T-helper 2 cell treated with Interferon-gamma antibody and Interleukin-4, amounts not matched to agents 5 μg/mL and 100 μg/mL, for 36 hours (primary cell): ENCODE measurements at regions not wholly inside any gene's neighbourhood (a gene's known extent, or its start where the extent isn't known, plus 50 kb on each side); places are given as distances from the start of the nearest gene placed in this dataset.
"Not testable (repeated sequence)": the region's sequence is repeated elsewhere in the genome, so short reads cannot be mapped to it uniquely, and the experiment has no call there.

Source experiments
- DNase-seq: peaks from one replicate; pipeline ENCODE4 v3.0.0; 2021; ENCODE audit warnings: low spot score
- H3K27ac Mint-ChIP-seq: one replicate; pipeline ENCODE4 v1.8.0; 2021; ENCODE audit warnings: mild to moderate bottlenecking, mixed read lengths
- H3K27me3 Mint-ChIP-seq: one replicate; pipeline ENCODE4 v1.8.0; 2021; ENCODE audit warnings: low read depth, mixed read lengths
- H3K36me3 Mint-ChIP-seq: one replicate; pipeline ENCODE4 v1.8.0; 2021; ENCODE audit warnings: low read depth, mixed read lengths
- H3K4me1 Mint-ChIP-seq: one replicate; pipeline ENCODE4 v1.8.0; 2021; ENCODE audit warnings: low read depth, mixed read lengths
- H3K4me3 Mint-ChIP-seq: one replicate; pipeline ENCODE4 v1.8.0; 2022; ENCODE audit warnings: mild to moderate bottlenecking, moderate library complexity, mixed read lengths
- H3K9me3 Mint-ChIP-seq: one replicate; pipeline ENCODE4 v1.8.0; 2021; ENCODE audit warnings: mixed read lengths

DNA sequence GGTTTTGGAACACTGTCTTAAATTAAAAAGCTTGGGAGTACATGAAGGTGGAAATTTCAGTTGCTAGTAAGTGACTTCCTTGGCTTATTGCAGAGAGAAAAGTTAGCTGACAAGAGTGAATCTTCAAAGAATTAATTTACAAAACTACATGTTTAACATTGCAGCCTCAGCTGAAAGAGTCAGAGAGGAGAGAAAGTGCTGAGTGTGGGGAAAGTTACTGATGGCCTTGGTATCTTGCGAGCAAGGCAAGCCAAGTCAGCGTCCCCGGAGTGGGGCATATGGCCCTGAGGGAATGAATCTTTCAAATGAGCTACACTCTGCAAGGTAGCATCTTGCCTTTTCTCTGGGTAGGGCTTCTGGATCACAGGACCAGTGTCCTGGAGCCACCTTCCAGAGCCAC, 131.3 kb downstream of the LPIN1 start:
- Mint-ChIP-seq H3K27me3 (peaks cover 10% of the 10 kb centered on the region), H3K27ac (no peak overlapping the region), H3K4me3 (no peak overlapping the region), H3K9me3 (no peaks in the 10 kb centered on the region), H3K4me1 (no peaks in the 10 kb centered on the region), H3K36me3 (no peaks in the 10 kb centered on the region)
- DNase-seq = no peak

DNA sequence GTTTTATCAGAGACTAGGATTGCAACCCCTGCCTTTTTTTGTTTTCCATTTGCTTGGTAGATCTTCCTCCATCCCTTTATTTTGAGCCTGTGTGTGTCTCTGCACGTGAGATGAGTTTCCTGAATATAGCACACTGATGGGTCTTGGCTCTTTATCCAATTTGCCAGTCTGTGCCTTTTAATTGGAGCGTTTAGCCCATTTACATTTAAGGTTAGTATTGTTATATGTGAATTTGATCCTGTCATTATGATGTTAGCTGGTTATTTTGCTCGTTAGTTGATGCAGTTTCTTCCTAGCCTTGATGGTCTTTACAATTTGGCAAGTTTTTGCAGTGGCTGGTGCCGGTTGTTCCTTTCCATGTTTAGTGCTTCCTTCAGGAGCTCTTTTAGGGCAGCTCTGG, 138.8 kb downstream of the LPIN1 start:
- H3K9me3 Mint-ChIP-seq, H3K4me1 Mint-ChIP-seq, H3K36me3 Mint-ChIP-seq, H3K4me3 Mint-ChIP-seq, DNase-seq, H3K27ac Mint-ChIP-seq, H3K27me3 Mint-ChIP-seq: not testable (repeated sequence)

DNA sequence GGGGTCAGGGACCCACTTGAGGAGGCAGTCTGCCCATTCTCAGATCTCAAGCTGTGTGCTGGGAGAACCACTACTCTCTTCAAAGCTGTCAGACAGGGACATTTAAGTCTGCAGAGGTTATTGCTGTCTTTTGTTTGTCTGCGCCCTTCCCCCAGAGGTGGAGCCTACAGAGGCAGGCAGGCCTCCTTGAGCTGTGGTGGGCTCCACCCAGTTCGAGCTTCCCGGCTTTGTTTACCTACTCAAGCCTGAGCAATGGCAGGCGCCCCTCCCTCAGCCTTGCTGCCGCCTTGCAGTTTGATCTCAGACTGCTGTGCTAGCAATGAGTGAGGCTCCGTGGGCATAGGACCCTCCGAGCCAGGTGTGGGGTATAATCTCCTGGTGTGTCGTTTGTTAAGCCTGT, 140.5 kb downstream of the LPIN1 start:
- not testable (repeated sequence) for H3K27ac Mint-ChIP-seq, H3K4me1 Mint-ChIP-seq, DNase-seq, H3K36me3 Mint-ChIP-seq, H3K4me3 Mint-ChIP-seq, H3K9me3 Mint-ChIP-seq, H3K27me3 Mint-ChIP-seq

DNA sequence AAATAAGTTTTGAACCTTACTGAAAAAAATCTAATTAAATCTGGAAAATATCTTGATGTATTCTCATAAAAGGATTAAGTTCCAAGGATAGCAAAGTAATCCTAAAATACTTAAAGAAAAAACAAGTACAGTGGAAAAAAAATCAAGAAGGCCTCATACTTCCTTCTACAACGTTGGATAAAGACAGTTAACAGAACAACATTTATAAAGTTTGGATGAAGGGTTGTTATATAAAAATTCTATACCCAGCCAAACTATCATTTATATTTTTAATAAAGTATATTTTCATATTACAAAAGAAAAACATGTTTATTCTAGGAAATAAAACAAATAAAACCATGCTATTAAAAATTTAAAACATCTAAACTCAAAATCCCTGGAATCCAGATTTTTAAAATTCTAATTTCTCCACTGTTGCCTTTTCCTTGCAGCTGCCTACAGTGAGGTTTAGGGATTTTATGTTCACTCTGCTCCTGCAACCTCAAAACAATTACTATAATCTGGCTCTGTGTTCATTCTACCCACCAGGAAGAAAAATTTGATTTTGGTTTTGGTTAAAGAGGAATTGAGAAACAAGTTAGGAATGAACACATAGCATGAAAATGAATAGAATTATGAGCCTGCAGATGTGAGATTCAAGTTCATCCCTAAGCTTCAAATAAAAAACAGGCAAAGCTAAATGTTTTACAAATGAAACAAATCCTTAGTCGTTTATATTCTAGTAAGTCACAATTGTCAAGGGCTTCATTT, 142.8 kb downstream of the LPIN1 start:
- Mint-ChIP-seq H3K27me3 (no peaks in the 10 kb centered on the region), H3K4me1 (no peaks in the 10 kb centered on the region), H3K4me3 (no peak overlapping the region), H3K27ac (no peak overlapping the region), H3K9me3 (peaks cover 9% of the 10 kb centered on the region), H3K36me3 (peaks cover 1% of the 10 kb centered on the region)
- no peak for DNase-seq

DNA sequence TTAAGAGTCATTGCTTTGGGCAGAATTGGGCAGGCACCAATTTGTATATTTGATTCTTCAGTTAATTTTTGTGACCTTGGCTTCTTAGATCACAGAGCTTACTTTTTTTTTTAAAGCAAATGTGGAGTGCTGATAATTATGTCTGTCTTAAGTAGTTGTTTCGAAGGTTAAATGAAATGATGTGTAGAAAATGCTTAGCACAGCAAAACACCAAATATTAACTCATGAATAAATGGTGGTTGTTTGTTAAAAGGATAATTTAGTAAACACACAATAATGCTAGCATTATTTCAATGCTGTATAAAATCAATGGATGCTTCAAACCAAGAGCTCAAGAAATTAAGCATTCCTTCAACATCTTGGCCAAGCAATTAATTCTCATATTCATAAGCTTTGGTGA, 143.4 kb downstream of the LPIN1 start:
- Mint-ChIP-seq H3K36me3 (peaks cover 1% of the 10 kb centered on the region), H3K4me1 (no peaks in the 10 kb centered on the region), H3K4me3 (no peak overlapping the region), H3K27me3 (no peaks in the 10 kb centered on the region), H3K27ac (no peak overlapping the region), H3K9me3 (peaks cover 14% of the 10 kb centered on the region)
- DNase-seq = no peak

DNA sequence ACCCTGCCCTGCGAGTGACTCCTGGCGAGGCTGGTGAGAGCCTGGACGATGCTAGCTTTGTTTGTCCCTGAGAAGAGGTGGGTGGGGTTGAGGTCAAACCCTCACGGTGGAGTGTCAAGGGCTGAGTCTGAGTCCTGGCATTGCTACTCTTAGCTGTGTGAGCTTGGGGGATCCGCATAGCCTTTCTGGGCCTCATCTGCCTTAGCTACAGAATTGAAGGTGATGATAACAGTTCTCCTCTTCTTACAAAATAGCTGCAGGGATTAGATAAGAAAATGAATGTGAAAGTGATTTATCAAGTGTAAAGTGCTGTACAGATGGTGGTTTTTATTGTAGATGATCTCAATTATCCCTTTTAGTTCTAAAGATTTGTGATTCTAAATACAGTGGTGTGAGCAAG, 144.6 kb downstream of the LPIN1 start:
- H3K27me3 Mint-ChIP-seq = no peaks in the 10 kb centered on the region
- H3K4me1 Mint-ChIP-seq = no peaks in the 10 kb centered on the region
- DNase-seq = no peak
- H3K27ac Mint-ChIP-seq = no peak overlapping the region
- no peak overlapping the region for H3K4me3 Mint-ChIP-seq
- H3K9me3 Mint-ChIP-seq = peaks cover 17% of the 10 kb centered on the region
- peaks cover 1% of the 10 kb centered on the region for H3K36me3 Mint-ChIP-seq

DNA sequence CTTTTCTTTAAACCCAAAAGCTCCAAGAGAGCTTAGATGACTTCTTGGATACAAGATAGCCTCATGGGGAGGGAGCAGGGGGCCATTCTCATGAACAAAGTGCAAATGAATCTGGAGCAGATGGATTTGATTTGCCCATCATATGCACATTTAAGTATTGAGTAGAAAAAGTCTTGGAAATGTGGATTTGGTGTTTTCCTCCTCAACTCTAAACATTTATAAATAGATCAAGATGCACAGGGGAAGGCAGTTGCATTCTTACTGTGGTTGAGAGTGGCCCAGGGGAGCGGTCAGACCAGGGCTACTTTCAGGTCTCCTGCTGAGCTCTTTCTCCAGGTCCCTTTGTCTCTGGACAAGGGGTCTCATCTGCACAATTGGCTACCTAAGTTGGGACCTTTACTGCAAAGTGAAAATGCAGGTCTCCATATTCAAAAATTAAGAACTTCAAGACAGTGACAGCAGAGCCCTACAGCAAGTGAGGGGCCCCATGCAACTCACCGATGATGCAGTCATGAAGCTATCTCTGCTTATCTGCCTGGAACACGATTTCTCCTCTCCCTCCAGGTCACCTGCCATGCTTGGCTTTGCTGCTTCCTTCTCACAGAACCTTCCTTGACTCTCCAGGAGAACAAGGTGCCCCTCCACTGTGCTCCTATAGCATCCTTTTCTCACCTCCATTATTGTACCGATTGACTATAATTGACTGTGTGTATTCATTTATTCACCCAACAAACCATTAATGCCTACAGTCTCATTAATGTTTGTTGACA, 145.4 kb downstream of the LPIN1 start:
- H3K9me3 Mint-ChIP-seq = peaks cover 17% of the 10 kb centered on the region
- H3K4me1 Mint-ChIP-seq = no peaks in the 10 kb centered on the region
- H3K36me3 Mint-ChIP-seq = peaks cover 1% of the 10 kb centered on the region

DNA sequence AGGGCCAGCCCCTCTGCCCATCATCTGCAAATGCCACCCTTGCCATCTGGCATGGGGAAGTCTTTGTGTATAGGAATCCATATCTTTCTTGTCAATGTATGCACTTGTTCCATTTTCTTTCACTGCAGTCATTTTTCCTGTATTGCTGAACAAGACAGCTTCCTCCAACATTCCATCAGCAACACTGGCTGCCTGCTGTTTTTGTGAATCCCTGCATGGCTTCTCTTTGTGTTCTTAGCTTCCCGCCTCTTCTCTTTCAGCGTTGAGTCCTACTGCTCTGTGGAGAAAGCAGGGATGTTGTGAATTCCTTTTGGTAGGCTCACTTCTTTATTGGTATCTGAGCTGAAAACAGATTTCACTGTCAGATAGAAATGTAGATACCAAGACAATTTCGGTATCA, 150.0 kb downstream of the LPIN1 start:
- no peak overlapping the region for H3K4me3 Mint-ChIP-seq
- no peaks in the 10 kb centered on the region for H3K27me3 Mint-ChIP-seq
- DNase-seq = no peak
- H3K9me3 Mint-ChIP-seq = peaks cover 8% of the 10 kb centered on the region
- no peaks in the 10 kb centered on the region for H3K4me1 Mint-ChIP-seq
- no peak overlapping the region for H3K27ac Mint-ChIP-seq
- no peaks in the 10 kb centered on the region for H3K36me3 Mint-ChIP-seq

More for the DNA sequence above, 145.4 kb downstream of the LPIN1 start:
- Mint-ChIP-seq H3K4me3 (no peak overlapping the region), H3K27me3 (no peaks in the 10 kb centered on the region), H3K27ac (no peak overlapping the region)
- DNase-seq = no peak

DNA sequence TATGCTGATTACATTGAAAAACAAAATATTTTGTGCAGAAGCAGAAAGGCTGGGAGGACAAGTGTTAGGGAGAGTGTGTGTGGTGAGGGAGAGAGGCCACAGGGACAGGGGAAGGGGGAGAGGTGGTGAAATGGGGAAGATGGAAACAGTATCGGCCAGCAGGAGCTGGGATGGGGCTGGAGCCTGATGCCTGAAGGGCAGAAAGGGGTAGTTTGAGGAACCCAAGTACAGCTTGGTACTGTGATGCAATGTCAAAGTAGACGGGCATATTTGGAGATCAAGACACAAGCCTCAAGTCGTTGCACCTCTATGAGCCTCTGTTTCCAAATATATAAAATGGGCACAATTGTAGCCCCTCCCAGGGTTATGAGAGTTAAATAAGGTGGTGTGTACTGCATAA, 152.1 kb downstream of the LPIN1 start:
- no peaks in the 10 kb centered on the region for H3K36me3 Mint-ChIP-seq
- no peak overlapping the region for H3K27ac Mint-ChIP-seq
- no peak overlapping the region for H3K4me3 Mint-ChIP-seq
- DNase-seq = no peak
- no peaks in the 10 kb centered on the region for H3K4me1 Mint-ChIP-seq
- H3K27me3 Mint-ChIP-seq = no peaks in the 10 kb centered on the region
- H3K9me3 Mint-ChIP-seq = peaks cover 8% of the 10 kb centered on the region

DNA sequence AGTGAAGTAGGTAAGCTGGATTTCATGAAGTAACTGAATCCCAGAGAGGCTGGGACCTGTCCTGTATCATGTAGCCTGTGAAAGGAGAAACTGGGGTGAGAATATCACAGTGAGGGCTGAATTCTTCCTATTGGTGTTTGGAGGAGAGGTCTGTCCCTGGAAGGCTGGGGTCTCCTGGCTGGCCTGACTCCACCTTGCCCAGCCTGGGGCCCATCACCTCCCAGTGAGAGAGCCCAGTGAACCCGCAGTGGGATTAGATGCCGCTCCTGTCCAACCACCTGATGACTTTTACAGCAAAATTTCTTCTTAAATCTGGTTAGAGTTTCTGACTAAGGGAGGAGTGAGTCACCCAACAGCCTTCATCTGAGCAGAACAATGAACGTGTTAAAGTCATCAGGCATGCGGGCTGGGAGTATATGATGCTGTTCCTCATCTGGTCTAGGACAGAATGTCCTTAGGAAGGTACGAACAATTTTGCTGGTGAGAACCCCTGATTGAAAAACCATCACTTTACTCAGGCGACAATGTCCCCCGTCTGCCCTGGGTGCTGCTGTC, 152.9 kb downstream of the LPIN1 start:
- Mint-ChIP-seq H3K27ac (no peak overlapping the region), H3K36me3 (no peaks in the 10 kb centered on the region), H3K9me3 (peaks cover 8% of the 10 kb centered on the region), H3K4me3 (no peak overlapping the region), H3K27me3 (no peaks in the 10 kb centered on the region), H3K4me1 (no peaks in the 10 kb centered on the region)
- no peak for DNase-seq

DNA sequence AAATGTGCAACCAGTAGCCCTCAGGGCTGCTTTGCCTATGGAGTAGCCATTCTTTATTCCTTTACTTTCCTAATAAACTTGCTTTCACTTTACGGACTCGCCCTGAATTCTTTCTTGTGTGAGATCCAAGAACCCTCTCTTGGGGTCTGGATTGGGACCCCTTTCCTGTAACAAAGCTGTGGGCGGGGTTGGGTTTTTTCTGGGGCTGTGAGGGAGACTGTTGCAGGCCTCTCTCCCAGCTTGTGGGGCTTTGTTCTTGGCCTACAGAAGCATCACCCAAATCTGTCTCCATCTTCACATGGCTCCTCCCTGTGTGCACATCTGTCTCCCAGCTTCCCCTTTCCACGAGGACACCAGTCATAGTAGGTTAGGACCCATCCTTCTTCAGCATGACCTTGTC, 154.5 kb downstream of the LPIN1 start:
- H3K4me1 Mint-ChIP-seq = not testable (repeated sequence)

DNA sequence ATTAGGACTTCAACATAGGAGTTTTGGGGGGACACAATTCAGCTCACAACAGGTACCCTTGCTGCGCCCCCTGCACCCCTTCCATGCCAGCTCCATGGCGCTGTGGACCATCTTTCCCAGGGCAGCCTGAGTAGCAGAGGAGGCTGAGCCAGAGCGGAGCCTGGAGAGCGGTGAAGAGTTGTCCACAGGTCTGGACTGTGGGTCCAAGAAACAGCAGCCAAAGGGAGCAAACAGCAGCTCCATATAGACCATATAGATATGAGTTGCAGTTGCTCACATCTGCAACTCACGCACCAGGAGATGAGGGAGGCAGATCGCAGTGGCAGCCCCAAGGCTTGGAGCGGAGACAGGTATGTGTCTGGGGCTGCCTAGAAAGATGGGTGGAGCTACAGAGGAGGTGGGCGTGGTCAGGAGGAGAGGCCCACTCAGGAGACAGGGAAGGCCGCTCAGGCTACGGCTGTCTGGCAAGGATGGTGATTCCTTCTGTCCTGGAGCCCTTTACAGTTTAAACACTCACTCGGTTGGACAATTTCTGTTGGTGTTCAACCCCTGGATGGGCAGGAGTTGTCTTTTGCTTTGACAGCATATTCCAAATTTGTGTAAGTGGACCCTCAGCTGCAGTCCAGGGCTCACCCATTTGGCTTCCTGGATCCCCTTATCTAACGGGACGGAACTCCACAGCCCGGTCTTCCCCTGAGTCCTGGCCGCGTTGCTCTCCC, 155.1 kb downstream of the LPIN1 start:
- H3K27me3 Mint-ChIP-seq = no peaks in the 10 kb centered on the region
- no peaks in the 10 kb centered on the region for H3K36me3 Mint-ChIP-seq
- no peak overlapping the region for H3K27ac Mint-ChIP-seq
- no peaks in the 10 kb centered on the region for H3K9me3 Mint-ChIP-seq
- H3K4me3 Mint-ChIP-seq = no peak overlapping the region
- no peak for DNase-seq
- H3K4me1 Mint-ChIP-seq = no peaks in the 10 kb centered on the region

More for the DNA sequence above, 154.5 kb downstream of the LPIN1 start:
- DNase-seq, H3K36me3 Mint-ChIP-seq, H3K27me3 Mint-ChIP-seq, H3K27ac Mint-ChIP-seq, H3K9me3 Mint-ChIP-seq, H3K4me3 Mint-ChIP-seq: not testable (repeated sequence)

DNA sequence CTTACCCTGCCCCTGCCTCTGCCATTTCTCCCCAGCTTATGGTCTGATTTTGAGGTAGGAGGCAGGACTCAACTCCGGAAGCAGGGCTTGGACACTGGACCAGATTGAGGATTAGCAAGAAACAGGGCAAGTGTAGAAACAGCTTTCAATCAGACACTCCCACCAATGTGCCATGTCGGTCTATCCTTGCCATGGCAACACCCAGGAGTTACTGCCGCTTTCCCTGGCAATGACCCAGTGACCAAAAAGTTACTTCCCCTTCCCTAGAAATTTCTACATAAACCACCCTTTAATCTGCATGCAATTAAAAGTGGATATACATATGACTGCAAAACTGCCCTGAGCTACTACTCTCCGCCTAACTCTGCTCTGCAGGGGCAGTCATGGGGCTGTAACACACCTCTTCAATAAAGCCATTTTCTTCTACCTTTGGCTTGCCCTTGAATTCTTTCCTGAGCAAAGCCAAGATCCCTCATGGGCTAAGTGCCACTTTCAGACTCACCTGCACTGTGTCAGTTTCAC, 156.7 kb downstream of the LPIN1 start:
- H3K9me3 Mint-ChIP-seq = no peaks in the 10 kb centered on the region
- DNase-seq = no peak
- H3K27me3 Mint-ChIP-seq = no peaks in the 10 kb centered on the region
- no peak overlapping the region for H3K27ac Mint-ChIP-seq
- H3K4me1 Mint-ChIP-seq = no peaks in the 10 kb centered on the region
- no peak overlapping the region for H3K4me3 Mint-ChIP-seq
- H3K36me3 Mint-ChIP-seq = no peaks in the 10 kb centered on the region

DNA sequence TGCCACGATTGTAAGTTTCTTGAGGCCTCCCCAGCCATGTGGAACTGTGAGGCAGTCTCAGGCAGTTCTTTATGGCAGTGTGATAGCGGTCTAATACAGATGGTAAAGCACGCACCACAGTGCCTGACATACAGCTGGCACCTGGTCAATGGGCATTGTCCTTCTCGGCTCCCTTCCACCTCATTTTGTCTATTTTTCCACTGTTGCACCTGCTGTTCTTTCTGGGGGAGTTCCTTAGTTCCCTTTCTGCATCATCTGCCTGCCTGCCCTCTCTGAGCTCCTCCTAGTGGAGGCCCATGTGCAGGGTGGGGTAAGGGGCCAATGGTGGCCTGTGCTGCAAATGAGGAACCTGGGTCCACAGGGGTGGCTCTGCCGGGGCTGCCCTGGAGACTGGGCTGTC, 157.6 kb downstream of the LPIN1 start:
- no peak overlapping the region for H3K4me3 Mint-ChIP-seq
- DNase-seq = no peak
- H3K9me3 Mint-ChIP-seq = no peaks in the 10 kb centered on the region

More for the DNA sequence above, 157.6 kb downstream of the LPIN1 start:
- H3K27me3 Mint-ChIP-seq = no peaks in the 10 kb centered on the region
- no peak overlapping the region for H3K27ac Mint-ChIP-seq
- H3K4me1 Mint-ChIP-seq = no peaks in the 10 kb centered on the region
- H3K36me3 Mint-ChIP-seq = no peaks in the 10 kb centered on the region
